ENCODE measurements at regions not wholly inside any gene's neighbourhood (a gene's known extent, or its start where the extent isn't known, plus 50 kb on each side); places are given as distances from the start of the nearest gene placed in this dataset.

- Histone ChIP-seq H3K27ac (no peak overlapping the region), H3K9me3 (no peaks in the 10 kb centered on the region), H3K4me3 (no peak overlapping the region), H3K27me3 (no peaks in the 10 kb centered on the region), H3K4me1 (no peaks in the 10 kb centered on the region), H3K36me3 (no peaks in the 10 kb centered on the region)
- TF ChIP-seq POLR2AphosphoS5 (IDR thresholded peaks at IDR 0.05; ENCODE audit: insufficient read depth in 1 of 2, low read depth in 1 of 2) (no peak), POLR2A (IDR thresholded peaks at IDR 0.05) (no peak), CTCF (IDR thresholded peaks at IDR 0.05) (no peak)
- intact Hi-C loops (cut with DNase I) = loop anchor here (5.0 kb wide), 1 partner anchor 1105 kb away; no protein-coding TSS in a partner anchor
- DNase-seq (ENCODE audit: extremely low spot score in 2 of 2) = no peak
Measured at GRCh38 chr3:132817646-132818177, 95.5 kb upstream of the NPHP3 start.

- H3K4me3 ChIP-seq = no peak overlapping the region
- TF ChIP-seq CTCF (IDR thresholded peaks at IDR 0.05) (no peak), POLR2A (IDR thresholded peaks at IDR 0.05) (no peak), POLR2AphosphoS5 (IDR thresholded peaks at IDR 0.05; ENCODE audit: insufficient read depth in 1 of 2, low read depth in 1 of 2) (no peak)
- no peaks in the 10 kb centered on the region for H3K36me3 ChIP-seq
- H3K27me3 ChIP-seq = no peaks in the 10 kb centered on the region
- no peaks in the 10 kb centered on the region for H3K4me1 ChIP-seq
- no peak overlapping the region for H3K27ac ChIP-seq
- DNase-seq (ENCODE audit: extremely low spot score in 2 of 2) = no peak
- no peaks in the 10 kb centered on the region for H3K9me3 ChIP-seq
- intact Hi-C loops (cut with DNase I) = no loop called here
Measured at GRCh38 chr3:132805071-132805470, 82.9 kb upstream of the NPHP3 start.

GRCh38 chr3:132804498-132804897, 82.3 kb upstream of the NPHP3 start:
- H3K36me3 ChIP-seq = no peaks in the 10 kb centered on the region
- no peaks in the 10 kb centered on the region for H3K9me3 ChIP-seq
- H3K27me3 ChIP-seq = no peaks in the 10 kb centered on the region
- no peak overlapping the region for H3K27ac ChIP-seq
- H3K4me1 ChIP-seq = no peaks in the 10 kb centered on the region
- no peak for TF ChIP-seq CTCF (IDR thresholded peaks at IDR 0.05)
- TF ChIP-seq POLR2AphosphoS5 (IDR thresholded peaks at IDR 0.05; ENCODE audit: insufficient read depth in 1 of 2, low read depth in 1 of 2) = no peak
- TF ChIP-seq POLR2A (IDR thresholded peaks at IDR 0.05) = no peak
- DNase-seq (ENCODE audit: extremely low spot score in 2 of 2) = no peak
- intact Hi-C loops (cut with DNase I) = no loop called here
- H3K4me3 ChIP-seq = no peak overlapping the region

GRCh38 chr3:132803889-132804288, 81.7 kb upstream of the NPHP3 start:
- no peak overlapping the region for H3K27ac ChIP-seq
- intact Hi-C loops (cut with DNase I) = no loop called here

GRCh38 chr3:132800958-132801357, 78.7 kb upstream of the NPHP3 start:
- Histone ChIP-seq H3K27me3 (no peaks in the 10 kb centered on the region), H3K4me1 (no peaks in the 10 kb centered on the region), H3K4me3 (no peak overlapping the region), H3K9me3 (no peaks in the 10 kb centered on the region), H3K27ac (no peak overlapping the region), H3K36me3 (no peaks in the 10 kb centered on the region)
- DNase-seq (ENCODE audit: extremely low spot score in 2 of 2) = no peak
- intact Hi-C loops (cut with DNase I) = no loop called here
- TF ChIP-seq POLR2AphosphoS5 (IDR thresholded peaks at IDR 0.05; ENCODE audit: insufficient read depth in 1 of 2, low read depth in 1 of 2) (no peak), CTCF (IDR thresholded peaks at IDR 0.05) (no peak), POLR2A (IDR thresholded peaks at IDR 0.05) (no peak)

More at GRCh38 chr3:132803889-132804288, 81.7 kb upstream of the NPHP3 start:
- no peaks in the 10 kb centered on the region for H3K36me3 ChIP-seq
- H3K4me1 ChIP-seq = no peaks in the 10 kb centered on the region
- H3K27me3 ChIP-seq = no peaks in the 10 kb centered on the region
- no peak for TF ChIP-seq CTCF (IDR thresholded peaks at IDR 0.05)
- no peak overlapping the region for H3K4me3 ChIP-seq
- no peak for DNase-seq (ENCODE audit: extremely low spot score in 2 of 2)
- no peaks in the 10 kb centered on the region for H3K9me3 ChIP-seq
